ENCODE measurements at regions not wholly inside any gene's neighbourhood (a gene's known extent, or its start where the extent isn't known, plus 50 kb on each side); places are given as distances from the start of the nearest gene placed in this dataset.

GRCh38 chr17:73834684-73835343 is 190.6 kb upstream of the SDK2 start:
- no peak for DNase-seq
- ATAC-seq, result no peak
- Histone ChIP-seq H3K27ac (no peak overlapping the region), H3K27me3 (no peaks in the 10 kb centered on the region), H3K4me1 (no peaks in the 10 kb centered on the region), H3K36me3 (no peaks in the 10 kb centered on the region), H3K4me3 (no peak overlapping the region), H3K9me3 (no peaks in the 10 kb centered on the region)
- no peak for TF ChIP-seq CTCF (IDR thresholded peaks at IDR 0.05)
- TF ChIP-seq POLR2A (IDR thresholded peaks at IDR 0.05), result no peak
- intact Hi-C loops (cut with DNase I), result no loop called here
- WGBS (ENCODE audit: insufficient coverage, low coverage, low lambda C conversion rate, missing lambda C conversion rate), result 59% methylated on average over 17 of the region's 17 CpGs

- TF ChIP-seq CTCF (IDR thresholded peaks at IDR 0.05) (no peak), POLR2A (IDR thresholded peaks at IDR 0.05) (no peak)
- 17% methylated on average over 8 of the region's 8 CpGs for WGBS (ENCODE audit: insufficient coverage, low coverage, low lambda C conversion rate, missing lambda C conversion rate)
- Histone ChIP-seq H3K9me3 (no peaks in the 10 kb centered on the region), H3K4me3 (no peak overlapping the region), H3K4me1 (no peaks in the 10 kb centered on the region), H3K36me3 (no peaks in the 10 kb centered on the region), H3K27me3 (no peaks in the 10 kb centered on the region), H3K27ac (no peak overlapping the region)
- no peak for ATAC-seq
- DNase-seq, result no peak
- intact Hi-C loops (cut with DNase I), result no loop called here
Observed at GRCh38 chr17:73835605-73836004, 191.4 kb upstream of the SDK2 start.

DNA sequence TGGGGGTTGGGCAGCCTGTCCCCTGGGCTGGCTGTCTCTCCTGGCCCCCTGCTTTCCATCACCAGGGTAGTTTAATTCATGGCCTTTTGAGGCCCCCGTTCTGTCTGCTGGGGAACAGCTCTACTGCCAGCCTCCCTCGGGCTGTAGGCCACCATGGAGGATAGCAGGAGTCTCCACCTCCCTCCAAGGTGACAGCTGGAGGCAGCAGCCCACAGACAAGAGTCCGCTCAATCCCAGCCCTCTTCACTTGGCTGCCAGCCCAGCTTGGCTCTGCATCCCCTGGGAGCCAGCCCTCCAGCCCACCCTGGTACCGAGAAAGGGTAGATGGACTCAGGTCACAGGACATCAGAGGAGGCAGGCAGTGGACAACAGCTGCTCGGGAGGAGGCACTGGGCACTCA is 194.6 kb upstream of the SDK2 start:
- TF ChIP-seq CTCF (IDR thresholded peaks at IDR 0.05) (no peak), POLR2A (IDR thresholded peaks at IDR 0.05) (no peak)
- Histone ChIP-seq H3K27me3 (no peaks in the 10 kb centered on the region), H3K4me3 (no peak overlapping the region), H3K4me1 (no peaks in the 10 kb centered on the region), H3K9me3 (no peaks in the 10 kb centered on the region), H3K27ac (no peak overlapping the region), H3K36me3 (no peaks in the 10 kb centered on the region)
- no peak for ATAC-seq
- 61% methylated on average over 2 of the region's 5 CpGs for WGBS (ENCODE audit: insufficient coverage, low coverage, low lambda C conversion rate, missing lambda C conversion rate)
- no peak for DNase-seq
- intact Hi-C loops (cut with DNase I), result no loop called here

DNA sequence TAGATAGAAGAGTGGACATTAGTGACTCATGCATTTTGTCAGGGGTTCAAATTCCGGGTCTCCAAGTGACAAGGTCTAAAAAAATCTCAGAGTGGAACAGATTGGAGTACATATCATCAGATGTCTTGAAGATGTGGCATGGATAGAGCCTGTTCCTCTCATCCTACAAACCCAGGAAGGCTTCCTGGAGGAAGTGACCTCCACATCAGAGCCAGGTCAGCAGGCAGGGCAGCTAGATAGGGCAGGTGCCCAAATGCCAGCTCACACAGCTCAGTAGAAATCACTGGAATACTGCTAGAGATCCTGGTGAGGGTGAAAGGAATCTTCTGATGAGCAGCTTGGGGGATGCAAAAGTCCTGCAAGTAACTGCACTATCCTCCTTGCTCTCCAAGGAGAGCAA is 196.6 kb upstream of the SDK2 start:
- Histone ChIP-seq H3K9me3 (no peaks in the 10 kb centered on the region), H3K4me1 (no peaks in the 10 kb centered on the region), H3K27me3 (no peaks in the 10 kb centered on the region), H3K4me3 (no peak overlapping the region), H3K27ac (no peak overlapping the region), H3K36me3 (no peaks in the 10 kb centered on the region)
- no peak for TF ChIP-seq POLR2A (IDR thresholded peaks at IDR 0.05)
- DNase-seq, result no peak
- intact Hi-C loops (cut with DNase I), result no loop called here
- ATAC-seq, result no peak
- 40% methylated on average over 1 of the region's 1 CpG for WGBS (ENCODE audit: insufficient coverage, low coverage, low lambda C conversion rate, missing lambda C conversion rate)

GRCh38 chr17:73841431-73842060 is 197.3 kb upstream of the SDK2 start:
- Histone ChIP-seq H3K4me1 (no peaks in the 10 kb centered on the region), H3K36me3 (no peaks in the 10 kb centered on the region), H3K9me3 (no peaks in the 10 kb centered on the region), H3K27me3 (no peaks in the 10 kb centered on the region), H3K27ac (no peak overlapping the region), H3K4me3 (no peak overlapping the region)
- WGBS (ENCODE audit: insufficient coverage, low coverage, low lambda C conversion rate, missing lambda C conversion rate), result 72% methylated on average over 3 of the region's 3 CpGs
- DNase-seq (no peak), ATAC-seq (peak; percentile 33 to 66 (median 49))
- no peak for TF ChIP-seq POLR2A (IDR thresholded peaks at IDR 0.05)
- TF ChIP-seq CTCF (IDR thresholded peaks at IDR 0.05), result peak; percentile 45 to 62 (median 52)
- intact Hi-C loops (cut with DNase I), result no loop called here

All from right lobe of liver (tissue), 6 donors.